ENCODE measurements at regions not wholly inside any gene's neighbourhood (a gene's known extent, or its start where the extent isn't known, plus 50 kb on each side); places are given as distances from the start of the nearest gene placed in this dataset.

GRCh38 chr13:99436686-99437416, 64.4 kb upstream of the TM9SF2 start:
- peak in 54 of 56 donors; percentile 13 to 92 (median 70) for DNase-seq

GRCh38 chr13:99439048-99439447, 62.2 kb upstream of the TM9SF2 start:
- no peak for DNase-seq

GRCh38 chr13:99439850-99440604, 61.2 kb upstream of the TM9SF2 start:
- no peak for DNase-seq

- peak in 14 of 56 donors; percentile 5 to 47 (median 19) for DNase-seq
Measured at GRCh38 chr13:99442273-99442895, 58.9 kb upstream of the TM9SF2 start.

- DNase-seq: no peak
Measured at GRCh38 chr13:99446242-99446641, 55.0 kb upstream of the TM9SF2 start.

- DNase-seq: no peak
Measured at GRCh38 chr13:99448546-99448945, 52.7 kb upstream of the TM9SF2 start.

- DNase-seq: no peak
Measured at GRCh38 chr13:99450416-99450815, 50.9 kb upstream of the TM9SF2 start.

All from nucleus accumbens (tissue), 56 donors.